Right atrium auricular region (tissue), 2 donors: ENCODE measurements at regions not wholly inside any gene's neighbourhood (a gene's known extent, or its start where the extent isn't known, plus 50 kb on each side); places are given as distances from the start of the nearest gene placed in this dataset.

Experiments
- DNase-seq: peaks from one replicate; pipeline ENCODE4 v3.0.0-alpha.2; 2019; ENCODE audit warnings: low spot score
- H3K27ac ChIP-seq, 2 donors: fragments of 200-600 bp; sonication (generic); 1 replicate in 1 of 2; 2 replicates in 1 of 2; pipeline ENCODE4 v1.5.1; 2016 to 2019
- H3K27me3 ChIP-seq, 2 donors: fragments of 200-600 bp; sonication (generic); one replicate each; pipeline versions ENCODE4 v1.5.1 to v1.6.0; 2017 to 2019
- H3K36me3 ChIP-seq: fragments of 200-600 bp; sonication (generic); one replicate; pipeline ENCODE4 v1.5.1; 2016
- H3K4me1 ChIP-seq, 2 donors: fragments of 200-600 bp; sonication (generic); one replicate each; pipeline versions ENCODE4 v1.5.1 to v1.6.0; 2017 to 2019
- H3K4me3 ChIP-seq, 2 donors: fragments of 200-600 bp; sonication (generic); 1 replicate in 1 of 2; 2 replicates in 1 of 2; pipeline ENCODE4 v1.5.1; 2017 to 2019; ENCODE audit warnings: mild to moderate bottlenecking in 1 of 2, moderate library complexity in 1 of 2
- H3K9me3 ChIP-seq, 2 donors: fragments of 200-600 bp; sonication (generic); one replicate each; pipeline ENCODE4 v1.5.1; 2019
- CTCF ChIP-seq, 2 donors: fragments of 200-600 bp; sonication (generic); IDR thresholded peaks; one replicate each; pipeline ENCODE4 v1.5.1; 2019; ENCODE audit warnings: antibody characterized with exemption in 2 of 2

- TF ChIP-seq CTCF (IDR thresholded peaks at IDR 0.05), result no peak
- Histone ChIP-seq H3K4me3 (no peak overlapping the region), H3K9me3 (no peaks in the 10 kb centered on the region), H3K36me3 (no peaks in the 10 kb centered on the region), H3K27me3 (no peaks in the 10 kb centered on the region), H3K4me1 (no peaks in the 10 kb centered on the region), H3K27ac (no peak overlapping the region)
- DNase-seq, result no peak
Observed at GRCh38 chr4:173821036-173821435, 291.0 kb upstream of the HAND2 start.

GRCh38 chr4:173807347-173807746 lies 277.3 kb upstream of the HAND2 start:
- Histone ChIP-seq H3K36me3 (no peaks in the 10 kb centered on the region), H3K9me3 (no peaks in the 10 kb centered on the region), H3K4me3 (no peak overlapping the region), H3K27me3 (no peaks in the 10 kb centered on the region), H3K27ac (no peak overlapping the region), H3K4me1 (no peaks in the 10 kb centered on the region)
- TF ChIP-seq CTCF (IDR thresholded peaks at IDR 0.05), result no peak
- DNase-seq, result no peak

- no peaks in the 10 kb centered on the region for H3K36me3 ChIP-seq
- no peaks in the 10 kb centered on the region for H3K4me1 ChIP-seq
- H3K9me3 ChIP-seq, result no peaks in the 10 kb centered on the region
- no peak overlapping the region for H3K4me3 ChIP-seq
- TF ChIP-seq CTCF (IDR thresholded peaks at IDR 0.05), result no peak
- H3K27ac ChIP-seq, result no peak overlapping the region
- H3K27me3 ChIP-seq, result no peaks in the 10 kb centered on the region
- DNase-seq, result no peak
Observed at GRCh38 chr4:173805884-173806283, 275.9 kb upstream of the HAND2 start.

- H3K4me3 ChIP-seq, result no peak overlapping the region
- no peaks in the 10 kb centered on the region for H3K9me3 ChIP-seq
- no peak for TF ChIP-seq CTCF (IDR thresholded peaks at IDR 0.05)
- no peak for DNase-seq
- H3K27me3 ChIP-seq, result no peaks in the 10 kb centered on the region
- H3K4me1 ChIP-seq, result no peaks in the 10 kb centered on the region
- H3K36me3 ChIP-seq, result no peaks in the 10 kb centered on the region
- H3K27ac ChIP-seq, result no peak overlapping the region
Observed at GRCh38 chr4:173802662-173803022, 272.6 kb upstream of the HAND2 start.

GRCh38 chr4:173801876-173802661 lies 272.0 kb upstream of the HAND2 start:
- H3K4me3 ChIP-seq, result no peak overlapping the region
- H3K4me1 ChIP-seq, result no peaks in the 10 kb centered on the region
- H3K27me3 ChIP-seq, result no peaks in the 10 kb centered on the region
- H3K36me3 ChIP-seq, result no peaks in the 10 kb centered on the region
- no peak overlapping the region for H3K27ac ChIP-seq
- DNase-seq, result no peak
- no peaks in the 10 kb centered on the region for H3K9me3 ChIP-seq
- no peak for TF ChIP-seq CTCF (IDR thresholded peaks at IDR 0.05)

GRCh38 chr4:173801361-173801760 lies 271.3 kb upstream of the HAND2 start:
- H3K4me3 ChIP-seq, result no peak overlapping the region
- DNase-seq, result no peak
- H3K27me3 ChIP-seq, result no peaks in the 10 kb centered on the region
- H3K4me1 ChIP-seq, result no peaks in the 10 kb centered on the region
- H3K36me3 ChIP-seq, result no peaks in the 10 kb centered on the region
- H3K27ac ChIP-seq, result no peak overlapping the region
- no peaks in the 10 kb centered on the region for H3K9me3 ChIP-seq
- TF ChIP-seq CTCF (IDR thresholded peaks at IDR 0.05), result no peak
